ENCODE measurements at regions not wholly inside any gene's neighbourhood (a gene's known extent, or its start where the extent isn't known, plus 50 kb on each side); places are given as distances from the start of the nearest gene placed in this dataset.

DNA sequence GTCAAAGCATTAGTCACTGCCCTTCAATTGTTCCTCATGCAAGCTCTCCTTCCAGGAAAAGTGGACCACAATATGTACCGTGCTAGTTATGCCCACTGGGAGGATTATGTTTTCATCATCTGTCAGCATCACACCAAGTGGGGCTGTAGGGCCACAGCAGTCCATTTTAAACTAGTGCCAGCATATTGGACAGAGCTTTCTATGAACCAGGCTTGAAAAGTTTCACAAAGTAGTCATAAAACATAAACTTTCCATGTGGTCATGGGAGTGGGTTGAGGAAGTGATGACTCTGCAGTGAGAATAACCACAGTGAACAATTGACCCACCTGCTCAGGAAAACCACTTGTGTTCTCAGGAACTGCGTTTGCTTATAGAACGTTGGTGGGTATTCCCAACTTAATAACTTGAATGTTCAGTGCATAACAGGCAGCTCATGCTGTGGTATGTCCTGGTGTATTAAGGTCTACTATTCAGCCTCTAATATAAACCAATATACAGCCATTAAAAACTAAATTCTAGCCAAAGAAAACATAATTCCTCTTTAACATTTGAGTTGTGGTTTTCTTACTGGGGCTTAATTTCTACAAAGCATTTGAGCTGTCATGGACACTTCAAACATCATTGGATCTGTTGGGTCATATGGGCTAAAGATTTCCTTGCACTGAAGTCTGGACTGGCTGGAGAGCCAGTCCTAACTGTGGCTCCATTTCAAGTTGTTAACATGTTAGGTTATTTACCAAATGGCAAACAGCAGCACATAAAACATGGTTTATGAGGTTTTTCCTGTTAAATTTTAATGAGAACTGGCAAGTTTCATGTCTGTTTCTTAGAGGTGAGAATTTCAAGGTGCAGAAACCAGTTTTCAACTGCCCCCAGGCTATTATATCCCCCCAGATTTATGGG is 274.1 kb downstream of the OTOL1 start:
- H3K4me1 ChIP-seq (ENCODE audit: control insufficient read depth, low read depth, low read length) = peaks cover 10% of the 10 kb centered on the region
- H3K36me3 ChIP-seq (ENCODE audit: control insufficient read depth, low read depth, low read length) = no peaks in the 10 kb centered on the region
- H3K9ac ChIP-seq (ENCODE audit: low read length) = no peak overlapping the region
- no peak overlapping the region for H3K27ac ChIP-seq (ENCODE audit: low read length)
- H3K9me3 ChIP-seq (ENCODE audit: control insufficient read depth, low read depth, low read length) = no peaks in the 10 kb centered on the region
- no peak overlapping the region for H3K4me3 ChIP-seq (ENCODE audit: low read length)
- no peaks in the 10 kb centered on the region for H3K27me3 ChIP-seq (ENCODE audit: control insufficient read depth, insufficient read depth, low read length)

DNA sequence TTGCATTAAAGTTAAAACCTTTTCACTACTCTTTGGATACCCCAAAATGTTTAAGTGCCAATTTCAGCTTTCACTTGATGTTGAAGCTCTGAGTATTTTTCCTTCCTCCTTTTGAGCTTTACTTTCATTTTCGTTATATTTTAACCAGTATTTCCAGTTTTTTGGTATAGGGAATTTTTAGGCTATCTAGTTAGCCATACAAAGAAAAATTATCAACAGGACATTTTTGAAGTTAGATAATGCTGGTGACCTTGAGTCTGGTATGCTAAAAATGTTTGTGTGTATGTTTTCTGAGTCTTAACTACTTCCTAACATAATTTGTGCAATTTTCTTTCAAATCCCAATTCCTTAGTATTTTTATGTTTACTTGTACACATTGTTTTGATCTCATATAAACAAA is 284.8 kb downstream of the OTOL1 start:
- H3K9ac ChIP-seq (ENCODE audit: low read length) = no peak overlapping the region
- H3K4me3 ChIP-seq (ENCODE audit: low read length) = no peak overlapping the region
- no peak overlapping the region for H3K27ac ChIP-seq (ENCODE audit: low read length)
- peaks cover 5% of the 10 kb centered on the region for H3K9me3 ChIP-seq (ENCODE audit: control insufficient read depth, low read depth, low read length)
- H3K4me1 ChIP-seq (ENCODE audit: control insufficient read depth, low read depth, low read length) = peaks cover 2% of the 10 kb centered on the region
- H3K36me3 ChIP-seq (ENCODE audit: control insufficient read depth, low read depth, low read length) = no peaks in the 10 kb centered on the region
- H3K27me3 ChIP-seq (ENCODE audit: control insufficient read depth, insufficient read depth, low read length) = no peaks in the 10 kb centered on the region

DNA sequence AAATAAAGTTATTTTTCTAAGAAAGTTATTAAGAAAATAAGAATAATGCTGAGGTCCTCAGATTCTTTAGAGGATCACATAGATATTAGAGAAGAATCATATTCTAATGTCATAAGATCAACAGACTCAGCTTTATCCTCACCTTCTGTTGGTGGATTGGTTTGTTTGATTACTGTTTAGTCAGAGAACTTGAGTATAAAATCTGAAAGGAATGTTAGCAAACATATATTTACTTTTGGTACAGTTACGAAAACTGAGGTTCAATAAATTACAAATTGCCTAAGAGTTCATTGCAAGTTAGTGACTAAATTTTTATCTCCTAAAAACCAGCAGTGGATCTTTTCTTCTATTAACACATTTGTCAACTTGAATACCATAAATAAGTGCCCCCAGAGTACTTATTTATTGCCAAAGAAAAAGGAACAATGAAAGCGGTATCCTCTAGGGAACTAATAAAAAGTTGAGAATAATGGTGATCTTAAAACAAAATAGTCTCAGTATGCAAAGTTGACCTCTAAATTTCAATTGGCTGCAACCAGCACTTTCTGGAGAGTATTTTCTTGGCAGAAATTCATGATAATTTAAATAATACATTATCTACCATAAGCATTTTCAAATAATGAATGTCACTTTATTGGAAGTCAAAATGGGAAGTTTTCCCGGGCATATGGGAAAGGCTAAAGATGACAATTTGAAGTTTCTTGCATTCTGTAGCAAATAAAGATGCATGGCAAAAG is 296.8 kb downstream of the OTOL1 start:
- Histone ChIP-seq H3K36me3 (ENCODE audit: control insufficient read depth, low read depth, low read length) (no peaks in the 10 kb centered on the region), H3K27ac (ENCODE audit: low read length) (no peak overlapping the region), H3K4me1 (ENCODE audit: control insufficient read depth, low read depth, low read length) (peaks cover 12% of the 10 kb centered on the region), H3K27me3 (ENCODE audit: control insufficient read depth, insufficient read depth, low read length) (no peaks in the 10 kb centered on the region), H3K9me3 (ENCODE audit: control insufficient read depth, low read depth, low read length) (no peaks in the 10 kb centered on the region), H3K4me3 (ENCODE audit: low read length) (no peak overlapping the region), H3K9ac (ENCODE audit: low read length) (no peak overlapping the region)

GRCh38 chr3:161794551-161794950 is 297.9 kb downstream of the OTOL1 start:
- no peak overlapping the region for H3K9ac ChIP-seq (ENCODE audit: low read length)
- no peak overlapping the region for H3K27ac ChIP-seq (ENCODE audit: low read length)
- no peaks in the 10 kb centered on the region for H3K4me1 ChIP-seq (ENCODE audit: control insufficient read depth, low read depth, low read length)
- no peaks in the 10 kb centered on the region for H3K36me3 ChIP-seq (ENCODE audit: control insufficient read depth, low read depth, low read length)
- no peak overlapping the region for H3K4me3 ChIP-seq (ENCODE audit: low read length)
- H3K27me3 ChIP-seq (ENCODE audit: control insufficient read depth, insufficient read depth, low read length) = no peaks in the 10 kb centered on the region
- no peaks in the 10 kb centered on the region for H3K9me3 ChIP-seq (ENCODE audit: control insufficient read depth, low read depth, low read length)

GRCh38 chr3:161796312-161796711 is 299.7 kb downstream of the OTOL1 start:
- Histone ChIP-seq H3K4me1 (ENCODE audit: control insufficient read depth, low read depth, low read length) (no peaks in the 10 kb centered on the region), H3K4me3 (ENCODE audit: low read length) (no peak overlapping the region), H3K27ac (ENCODE audit: low read length) (no peak overlapping the region), H3K36me3 (ENCODE audit: control insufficient read depth, low read depth, low read length) (no peaks in the 10 kb centered on the region), H3K27me3 (ENCODE audit: control insufficient read depth, insufficient read depth, low read length) (no peaks in the 10 kb centered on the region), H3K9me3 (ENCODE audit: control insufficient read depth, low read depth, low read length) (no peaks in the 10 kb centered on the region), H3K9ac (ENCODE audit: low read length) (no peak overlapping the region)

DNA sequence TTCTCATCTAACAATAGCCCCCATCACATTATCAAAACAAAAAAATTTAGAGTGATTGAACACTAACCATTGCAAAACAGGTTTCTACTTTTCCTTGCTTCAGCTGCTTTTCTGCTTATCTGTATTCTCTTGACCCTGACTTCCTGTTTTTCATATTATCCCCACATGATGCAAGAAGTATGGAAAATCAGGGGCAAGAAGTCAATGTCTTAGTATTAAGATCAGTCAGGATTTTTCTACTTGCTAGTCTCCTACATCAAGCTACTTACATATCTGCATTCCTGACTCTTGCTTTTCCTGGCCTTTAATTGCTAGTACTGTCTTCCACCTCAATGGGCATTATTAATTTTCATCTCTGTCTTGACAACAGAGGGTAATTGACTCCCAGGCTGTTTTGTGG is 300.2 kb downstream of the OTOL1 start:
- H3K4me3 ChIP-seq (ENCODE audit: low read length) = no peak overlapping the region
- no peaks in the 10 kb centered on the region for H3K36me3 ChIP-seq (ENCODE audit: control insufficient read depth, low read depth, low read length)
- no peaks in the 10 kb centered on the region for H3K9me3 ChIP-seq (ENCODE audit: control insufficient read depth, low read depth, low read length)
- H3K4me1 ChIP-seq (ENCODE audit: control insufficient read depth, low read depth, low read length) = no peaks in the 10 kb centered on the region
- no peak overlapping the region for H3K9ac ChIP-seq (ENCODE audit: low read length)
- no peaks in the 10 kb centered on the region for H3K27me3 ChIP-seq (ENCODE audit: control insufficient read depth, insufficient read depth, low read length)
- H3K27ac ChIP-seq (ENCODE audit: low read length) = no peak overlapping the region

DNA sequence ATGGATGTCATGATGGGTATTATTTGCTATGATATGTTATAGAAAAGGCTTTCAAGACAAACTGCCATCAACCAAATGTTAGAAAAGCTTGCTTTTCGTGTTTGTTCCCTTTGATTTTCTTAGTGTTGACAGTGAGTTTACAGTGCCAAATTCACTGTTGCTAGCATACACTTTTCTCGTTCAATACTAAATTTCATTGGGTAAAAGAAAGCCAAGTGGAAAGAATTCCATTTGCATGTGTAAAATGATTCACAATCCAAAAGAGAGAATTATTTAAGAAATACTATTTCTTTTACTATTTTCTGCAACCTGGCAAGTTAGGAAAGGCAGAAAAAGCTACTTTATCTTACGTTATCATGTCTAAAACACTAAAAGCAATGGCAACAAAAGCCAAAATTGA is 301.4 kb downstream of the OTOL1 start:
- Histone ChIP-seq H3K4me1 (ENCODE audit: control insufficient read depth, low read depth, low read length) (no peaks in the 10 kb centered on the region), H3K27ac (ENCODE audit: low read length) (no peak overlapping the region), H3K9me3 (ENCODE audit: control insufficient read depth, low read depth, low read length) (no peaks in the 10 kb centered on the region), H3K9ac (ENCODE audit: low read length) (no peak overlapping the region), H3K4me3 (ENCODE audit: low read length) (no peak overlapping the region), H3K36me3 (ENCODE audit: control insufficient read depth, low read depth, low read length) (no peaks in the 10 kb centered on the region), H3K27me3 (ENCODE audit: control insufficient read depth, insufficient read depth, low read length) (no peaks in the 10 kb centered on the region)

DNA sequence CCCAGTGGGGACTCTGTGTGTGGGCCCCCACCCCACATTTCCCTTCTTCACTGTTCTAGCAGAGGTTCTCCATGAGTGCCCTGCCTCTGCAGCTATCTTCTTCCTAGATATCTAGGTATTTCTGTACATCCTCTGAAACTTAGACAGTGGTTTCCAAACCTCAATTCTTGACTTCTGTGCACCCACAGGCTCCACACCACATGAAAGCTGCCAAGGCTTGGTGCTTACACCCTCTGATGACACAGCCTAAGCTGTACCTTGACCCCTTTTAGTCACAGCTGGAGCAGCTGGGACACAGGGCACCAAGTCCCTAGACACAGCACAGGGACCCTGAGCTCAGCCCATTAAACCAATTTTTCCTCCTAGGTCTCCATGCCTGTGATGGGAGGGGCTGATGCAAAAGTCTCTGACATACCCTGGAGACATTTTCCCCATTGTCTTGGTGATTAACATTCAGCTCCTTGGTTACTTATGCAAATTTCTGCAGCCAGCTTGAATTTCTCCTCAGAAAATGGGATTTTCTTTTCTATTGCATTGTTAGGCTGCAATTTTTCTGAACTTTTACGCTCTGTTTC is 304.5 kb downstream of the OTOL1 start:
- Histone ChIP-seq H3K27me3 (ENCODE audit: control insufficient read depth, insufficient read depth, low read length) (no peaks in the 10 kb centered on the region), H3K27ac (ENCODE audit: low read length) (no peak overlapping the region), H3K36me3 (ENCODE audit: control insufficient read depth, low read depth, low read length) (no peaks in the 10 kb centered on the region), H3K9me3 (ENCODE audit: control insufficient read depth, low read depth, low read length) (no peaks in the 10 kb centered on the region), H3K9ac (ENCODE audit: low read length) (no peak overlapping the region), H3K4me1 (ENCODE audit: control insufficient read depth, low read depth, low read length) (no peaks in the 10 kb centered on the region), H3K4me3 (ENCODE audit: low read length) (no peak overlapping the region)

DNA sequence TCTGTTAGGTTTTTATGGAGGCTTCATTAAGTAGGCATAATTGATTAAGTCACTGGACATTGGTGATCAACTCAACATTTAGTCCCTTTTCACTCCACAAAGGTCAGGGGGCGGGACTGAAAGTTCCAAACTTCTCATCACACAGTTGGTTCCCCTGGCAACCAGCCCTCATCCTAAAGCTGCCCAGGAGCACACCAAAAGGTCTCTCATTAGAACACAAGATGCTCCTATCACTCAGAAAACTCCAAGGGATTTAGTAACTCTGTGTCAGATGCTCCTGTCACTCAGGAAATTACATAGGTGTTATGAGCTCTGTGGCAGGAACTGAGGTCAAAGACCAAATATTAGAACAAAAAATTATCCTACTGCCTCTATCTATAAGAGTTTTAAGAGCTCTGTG is 321.5 kb downstream of the OTOL1 start:
- Histone ChIP-seq H3K36me3 (ENCODE audit: control insufficient read depth, low read depth, low read length) (no peaks in the 10 kb centered on the region), H3K27ac (ENCODE audit: low read length) (no peak overlapping the region), H3K4me3 (ENCODE audit: low read length) (no peak overlapping the region), H3K9me3 (ENCODE audit: control insufficient read depth, low read depth, low read length) (no peaks in the 10 kb centered on the region), H3K4me1 (ENCODE audit: control insufficient read depth, low read depth, low read length) (no peaks in the 10 kb centered on the region), H3K27me3 (ENCODE audit: control insufficient read depth, insufficient read depth, low read length) (no peaks in the 10 kb centered on the region), H3K9ac (ENCODE audit: low read length) (no peak overlapping the region)

DNA sequence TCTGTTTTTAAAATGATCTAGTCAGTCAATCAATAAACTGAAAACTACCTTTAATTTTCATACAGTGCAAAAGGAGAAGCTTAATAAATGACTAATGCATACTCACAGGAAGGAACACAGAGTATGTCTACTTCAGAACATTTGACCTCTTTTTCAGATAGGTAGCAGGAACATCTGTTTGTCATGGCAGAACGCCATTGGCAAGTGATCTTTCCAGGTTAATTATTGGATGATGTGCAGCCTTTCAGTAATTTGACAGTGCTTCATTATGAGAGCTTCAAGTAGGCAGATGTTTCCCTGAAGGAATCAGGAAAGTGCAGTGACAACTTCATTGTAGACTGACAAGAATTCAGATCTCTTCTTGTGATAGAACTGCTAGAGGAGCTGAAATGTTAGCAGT is 325.0 kb downstream of the OTOL1 start:
- Histone ChIP-seq H3K27me3 (ENCODE audit: control insufficient read depth, insufficient read depth, low read length) (no peaks in the 10 kb centered on the region), H3K36me3 (ENCODE audit: control insufficient read depth, low read depth, low read length) (no peaks in the 10 kb centered on the region), H3K4me1 (ENCODE audit: control insufficient read depth, low read depth, low read length) (no peaks in the 10 kb centered on the region), H3K4me3 (ENCODE audit: low read length) (no peak overlapping the region), H3K9ac (ENCODE audit: low read length) (no peak overlapping the region), H3K27ac (ENCODE audit: low read length) (no peak overlapping the region), H3K9me3 (ENCODE audit: control insufficient read depth, low read depth, low read length) (no peaks in the 10 kb centered on the region)

GRCh38 chr3:161822291-161822690 is 325.7 kb downstream of the OTOL1 start:
- Histone ChIP-seq H3K9ac (ENCODE audit: low read length) (no peak overlapping the region), H3K27me3 (ENCODE audit: control insufficient read depth, insufficient read depth, low read length) (no peaks in the 10 kb centered on the region), H3K4me1 (ENCODE audit: control insufficient read depth, low read depth, low read length) (no peaks in the 10 kb centered on the region), H3K9me3 (ENCODE audit: control insufficient read depth, low read depth, low read length) (no peaks in the 10 kb centered on the region), H3K36me3 (ENCODE audit: control insufficient read depth, low read depth, low read length) (no peaks in the 10 kb centered on the region), H3K4me3 (ENCODE audit: low read length) (no peak overlapping the region), H3K27ac (ENCODE audit: low read length) (no peak overlapping the region)

All from iPS-18a (cell line).